ENCODE measurements at regions not wholly inside any gene's neighbourhood (a gene's known extent, or its start where the extent isn't known, plus 50 kb on each side); places are given as distances from the start of the nearest gene placed in this dataset.
A peak's percentile ranks its signal among the peaks of the same experiment; 100 is the strongest.

DNA sequence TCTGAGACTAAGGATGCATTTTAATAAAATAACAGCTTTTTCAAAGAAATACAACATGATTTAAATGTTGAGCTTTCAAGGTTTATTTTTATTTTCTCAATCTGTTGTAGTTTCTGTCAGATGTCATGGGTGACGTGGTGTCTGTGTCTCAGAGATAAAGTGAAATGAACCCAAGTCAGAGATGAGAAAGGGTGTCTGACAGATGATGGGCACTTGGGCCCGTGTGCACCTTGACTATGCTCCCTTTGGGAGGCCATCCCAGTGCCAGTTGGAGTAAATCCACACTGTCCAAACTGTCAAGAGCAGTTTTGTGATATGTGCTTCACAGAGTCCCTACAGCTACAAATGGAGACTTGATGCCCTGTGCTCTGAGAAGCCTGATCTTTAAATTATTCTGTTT lies 536.9 kb upstream of the FAM174A start:
- H3F3A ChIP-seq (ENCODE audit: insufficient read depth, low read length): no peaks in the 10 kb centered on the region
- no peaks in the 10 kb centered on the region for H3K9me3 ChIP-seq (replicated peaks; ENCODE audit: insufficient read depth, low read length)
- no peak overlapping the region for H3K4me3 ChIP-seq (ENCODE audit: low read length)
- DNase-seq: no peak
- H3K4me2 ChIP-seq (ENCODE audit: low read depth, low read length): peak overlapping the region; percentile 21; the same call in 1 of the 2 replicates
- H3K9me2 ChIP-seq (replicated peaks; ENCODE audit: insufficient read depth, low read length): no peaks in the 10 kb centered on the region
- no peaks in the 10 kb centered on the region for H3K27me3 ChIP-seq (replicated peaks; ENCODE audit: insufficient read depth, low read length)
- H2AFZ ChIP-seq (ENCODE audit: low read length): no peak overlapping the region
- no peaks in the 10 kb centered on the region for H3K79me2 ChIP-seq (ENCODE audit: low read length)
- peaks cover 6% of the 10 kb centered on the region for H3K4me1 ChIP-seq (ENCODE audit: low read length)
- TF ChIP-seq EZH2phosphoT487 (IDR thresholded peaks at IDR 0.05; ENCODE audit: low read length) (no peak), EZH2 (optimal IDR thresholded peaks at IDR 0.05; ENCODE audit: low read depth, low read length) (no peak), CTCF (IDR thresholded peaks at IDR 0.05; ENCODE audit: low read length) (no peak)
- no peaks in the 10 kb centered on the region for H3K36me3 ChIP-seq (replicated peaks; ENCODE audit: insufficient read depth, low read length)
- no peak overlapping the region for H3K27ac ChIP-seq (ENCODE audit: low read length)
- H4K20me1 ChIP-seq (ENCODE audit: insufficient read depth, low read length): no peaks in the 10 kb centered on the region
- H3K9ac ChIP-seq (ENCODE audit: low read length): no peak overlapping the region

DNA sequence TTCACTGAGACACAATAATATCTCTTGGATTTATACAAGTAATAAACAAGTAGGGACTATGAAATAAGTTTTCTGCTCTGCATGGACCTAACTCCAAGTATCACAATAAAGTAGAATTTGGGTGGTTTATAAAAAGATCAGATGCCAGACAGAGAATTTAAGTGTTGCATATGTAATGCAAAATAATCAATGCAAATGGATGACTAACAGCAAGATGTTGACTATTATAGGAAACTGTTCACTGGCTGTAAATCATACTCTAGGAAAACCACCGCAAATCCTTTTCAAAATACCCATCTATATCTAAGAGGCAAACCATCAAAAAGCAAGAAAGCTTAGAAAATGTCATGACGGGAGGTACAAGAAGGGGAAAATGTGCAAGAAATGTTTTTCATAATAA lies 539.8 kb upstream of the FAM174A start:
- no peaks in the 10 kb centered on the region for H3F3A ChIP-seq (ENCODE audit: insufficient read depth, low read length)
- no peak overlapping the region for H3K4me2 ChIP-seq (ENCODE audit: low read depth, low read length)
- H3K4me3 ChIP-seq (ENCODE audit: low read length): no peak overlapping the region
- no peaks in the 10 kb centered on the region for H3K27me3 ChIP-seq (replicated peaks; ENCODE audit: insufficient read depth, low read length)
- peaks cover 6% of the 10 kb centered on the region for H3K4me1 ChIP-seq (ENCODE audit: low read length)
- H3K9me2 ChIP-seq (replicated peaks; ENCODE audit: insufficient read depth, low read length): no peaks in the 10 kb centered on the region
- no peaks in the 10 kb centered on the region for H3K9me3 ChIP-seq (replicated peaks; ENCODE audit: insufficient read depth, low read length)
- TF ChIP-seq EZH2 (optimal IDR thresholded peaks at IDR 0.05; ENCODE audit: low read depth, low read length) (no peak), EZH2phosphoT487 (IDR thresholded peaks at IDR 0.05; ENCODE audit: low read length) (no peak), CTCF (IDR thresholded peaks at IDR 0.05; ENCODE audit: low read length) (no peak)
- no peak overlapping the region for H2AFZ ChIP-seq (ENCODE audit: low read length)
- DNase-seq: no peak
- H3K36me3 ChIP-seq (replicated peaks; ENCODE audit: insufficient read depth, low read length): no peaks in the 10 kb centered on the region
- no peaks in the 10 kb centered on the region for H4K20me1 ChIP-seq (ENCODE audit: insufficient read depth, low read length)
- H3K9ac ChIP-seq (ENCODE audit: low read length): no peak overlapping the region
- H3K27ac ChIP-seq (ENCODE audit: low read length): no peak overlapping the region
- H3K79me2 ChIP-seq (ENCODE audit: low read length): no peaks in the 10 kb centered on the region

DNA sequence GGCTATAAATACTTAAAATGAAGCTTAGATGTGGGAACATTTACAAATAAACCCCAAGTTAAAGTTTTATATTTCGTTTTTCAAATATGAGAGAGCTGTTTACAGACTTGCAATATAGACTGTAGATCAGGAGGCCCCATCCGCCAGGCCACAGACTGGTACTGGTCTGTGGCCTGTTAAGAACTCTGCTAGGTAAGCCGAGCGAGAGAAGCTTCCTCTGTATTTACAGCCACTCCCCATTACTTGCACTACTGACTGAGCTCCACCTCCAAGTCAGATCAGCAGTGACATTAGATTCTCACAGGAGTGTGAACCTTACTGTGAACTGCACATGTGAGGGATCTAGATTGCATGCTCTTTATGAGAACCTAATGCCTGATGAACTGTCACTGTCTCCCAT lies 561.4 kb upstream of the FAM174A start:
- no peak for TF ChIP-seq CTCF (IDR thresholded peaks at IDR 0.05; ENCODE audit: low read length)
- no peak for TF ChIP-seq EZH2 (optimal IDR thresholded peaks at IDR 0.05; ENCODE audit: low read depth, low read length)
- no peak for TF ChIP-seq EZH2phosphoT487 (IDR thresholded peaks at IDR 0.05; ENCODE audit: low read length)

More for the DNA sequence above, 561.4 kb upstream of the FAM174A start:
- H3K9ac ChIP-seq (ENCODE audit: low read length): no peak overlapping the region
- DNase-seq: no peak
- no peaks in the 10 kb centered on the region for H4K20me1 ChIP-seq (ENCODE audit: insufficient read depth, low read length)
- H3K4me3 ChIP-seq (ENCODE audit: low read length): no peak overlapping the region
- no peaks in the 10 kb centered on the region for H3K79me2 ChIP-seq (ENCODE audit: low read length)
- H3K27ac ChIP-seq (ENCODE audit: low read length): no peak overlapping the region
- no peak overlapping the region for H2AFZ ChIP-seq (ENCODE audit: low read length)
- no peaks in the 10 kb centered on the region for H3F3A ChIP-seq (ENCODE audit: insufficient read depth, low read length)
- H3K27me3 ChIP-seq (replicated peaks; ENCODE audit: insufficient read depth, low read length): no peaks in the 10 kb centered on the region
- no peak overlapping the region for H3K4me2 ChIP-seq (ENCODE audit: low read depth, low read length)
- H3K36me3 ChIP-seq (replicated peaks; ENCODE audit: insufficient read depth, low read length): no peaks in the 10 kb centered on the region
- no peaks in the 10 kb centered on the region for H3K9me3 ChIP-seq (replicated peaks; ENCODE audit: insufficient read depth, low read length)
- no peaks in the 10 kb centered on the region for H3K4me1 ChIP-seq (ENCODE audit: low read length)
- no peaks in the 10 kb centered on the region for H3K9me2 ChIP-seq (replicated peaks; ENCODE audit: insufficient read depth, low read length)

Measured in MM.1S (cell line).